ENCODE measurements at regions not wholly inside any gene's neighbourhood (a gene's known extent, or its start where the extent isn't known, plus 50 kb on each side); places are given as distances from the start of the nearest gene placed in this dataset.
"Not testable (repeated sequence)": the region's sequence is repeated elsewhere in the genome, so short reads cannot be mapped to it uniquely, and the experiment has no call there.

DNA sequence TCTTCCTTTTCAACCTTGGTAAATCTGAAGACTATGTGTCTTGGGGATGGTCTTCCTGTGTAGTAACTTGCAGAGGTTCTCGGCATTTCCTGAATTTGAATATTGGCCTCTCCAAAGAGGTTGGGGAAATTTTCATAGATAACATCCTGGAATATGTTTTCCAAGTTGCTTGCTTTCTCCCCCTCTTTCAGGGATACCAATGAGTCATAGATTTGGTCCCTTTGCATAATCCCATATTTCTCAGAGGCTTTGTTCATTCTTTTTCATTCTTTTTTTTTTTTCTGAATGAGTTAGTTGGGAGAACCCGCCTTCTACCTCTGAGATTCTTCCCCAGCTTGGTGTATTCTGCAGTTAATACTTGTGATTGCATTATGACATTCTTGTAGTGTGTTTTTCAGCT, 549.2 kb upstream of the AMOT start:
- Mint-ChIP-seq H3K36me3 (ENCODE audit: insufficient read depth, unreplicated experiment) (no peaks in the 10 kb centered on the region), H3K27me3 (ENCODE audit: unreplicated experiment) (no peaks in the 10 kb centered on the region), H3K9me3 (ENCODE audit: low read depth, unreplicated experiment) (peaks cover 8% of the 10 kb centered on the region), H3K4me3 (ENCODE audit: low read depth, unreplicated experiment) (no peak overlapping the region), H3K4me1 (ENCODE audit: low read depth, unreplicated experiment) (no peaks in the 10 kb centered on the region), H3K27ac (ENCODE audit: unreplicated experiment) (no peak overlapping the region)
- BruUV-seq (replicated peaks) = no TSS peak
- no peak for DNase-seq
- intact Hi-C loops (cut with micrococcal nuclease; ENCODE audit: unreplicated experiment) = no loop called here
- CTCF ChIA-PET = no interaction called here
- TF ChIP-seq, protein P1, sequence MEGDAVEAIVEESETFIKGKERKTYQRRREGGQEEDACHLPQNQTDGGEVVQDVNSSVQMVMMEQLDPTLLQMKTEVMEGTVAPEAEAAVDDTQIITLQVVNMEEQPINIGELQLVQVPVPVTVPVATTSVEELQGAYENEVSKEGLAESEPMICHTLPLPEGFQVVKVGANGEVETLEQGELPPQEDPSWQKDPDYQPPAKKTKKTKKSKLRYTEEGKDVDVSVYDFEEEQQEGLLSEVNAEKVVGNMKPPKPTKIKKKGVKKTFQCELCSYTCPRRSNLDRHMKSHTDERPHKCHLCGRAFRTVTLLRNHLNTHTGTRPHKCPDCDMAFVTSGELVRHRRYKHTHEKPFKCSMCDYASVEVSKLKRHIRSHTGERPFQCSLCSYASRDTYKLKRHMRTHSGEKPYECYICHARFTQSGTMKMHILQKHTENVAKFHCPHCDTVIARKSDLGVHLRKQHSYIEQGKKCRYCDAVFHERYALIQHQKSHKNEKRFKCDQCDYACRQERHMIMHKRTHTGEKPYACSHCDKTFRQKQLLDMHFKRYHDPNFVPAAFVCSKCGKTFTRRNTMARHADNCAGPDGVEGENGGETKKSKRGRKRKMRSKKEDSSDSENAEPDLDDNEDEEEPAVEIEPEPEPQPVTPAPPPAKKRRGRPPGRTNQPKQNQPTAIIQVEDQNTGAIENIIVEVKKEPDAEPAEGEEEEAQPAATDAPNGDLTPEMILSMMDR (IDR thresholded peaks at IDR 0.05; ENCODE audit: unreplicated experiment) = no peak

DNA sequence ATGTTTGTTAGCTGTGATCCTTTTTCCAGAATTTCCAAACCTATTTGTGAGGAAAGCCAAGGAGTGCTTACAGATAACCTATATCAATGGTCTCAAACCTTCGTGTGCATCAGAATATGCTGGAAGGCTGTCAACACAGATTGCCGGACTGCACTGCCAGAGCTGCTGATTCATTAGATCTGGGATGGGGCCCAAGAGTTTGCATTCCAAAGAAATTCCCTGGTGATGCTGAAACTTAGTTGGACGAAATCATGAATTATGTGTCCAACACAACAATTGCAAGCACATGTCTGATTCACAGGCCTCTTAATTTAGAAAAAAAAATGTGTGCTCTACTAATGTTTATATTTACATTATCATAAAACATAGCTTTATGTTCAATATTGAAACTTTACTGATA, 544.0 kb upstream of the AMOT start:
- DNase-seq = no peak
- CTCF ChIA-PET = interaction anchor here (0.6 kb wide), 1 partner anchor 15 kb away, joined by 5 read pairs; no protein-coding TSS in a partner anchor
- BruUV-seq (replicated peaks) = no TSS peak
- Mint-ChIP-seq H3K9me3 (ENCODE audit: low read depth, unreplicated experiment) (peaks cover 11% of the 10 kb centered on the region), H3K4me3 (ENCODE audit: low read depth, unreplicated experiment) (no peak overlapping the region), H3K36me3 (ENCODE audit: insufficient read depth, unreplicated experiment) (no peaks in the 10 kb centered on the region), H3K27me3 (ENCODE audit: unreplicated experiment) (no peaks in the 10 kb centered on the region), H3K27ac (ENCODE audit: unreplicated experiment) (no peak overlapping the region), H3K4me1 (ENCODE audit: low read depth, unreplicated experiment) (no peaks in the 10 kb centered on the region)
- intact Hi-C loops (cut with micrococcal nuclease; ENCODE audit: unreplicated experiment) = no loop called here
- TF ChIP-seq, protein P1 (IDR thresholded peaks at IDR 0.05; ENCODE audit: unreplicated experiment) = no peak

DNA sequence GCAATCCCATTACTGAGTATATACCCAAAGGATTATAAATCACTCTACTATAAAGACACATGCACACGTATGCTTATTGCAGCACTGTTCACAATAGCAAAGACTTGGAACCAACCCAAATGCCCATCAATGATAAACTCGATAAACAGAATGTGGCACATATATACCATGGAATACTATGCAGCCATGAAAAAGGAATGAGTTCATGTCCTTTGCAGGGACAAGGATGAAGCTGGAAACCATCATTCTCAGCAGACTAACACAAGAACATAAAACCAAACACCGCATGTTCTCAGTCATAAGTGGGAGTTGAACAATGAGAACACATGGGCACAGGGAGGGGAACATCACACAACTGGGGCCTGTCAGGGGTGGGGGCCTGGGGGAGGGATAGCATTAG, 532.8 kb upstream of the AMOT start:
- CTCF ChIA-PET; BruUV-seq (replicated peaks); H3K27me3 Mint-ChIP-seq (ENCODE audit: unreplicated experiment); H3K4me3 Mint-ChIP-seq (ENCODE audit: low read depth, unreplicated experiment); DNase-seq; H3K27ac Mint-ChIP-seq (ENCODE audit: unreplicated experiment); H3K4me1 Mint-ChIP-seq (ENCODE audit: low read depth, unreplicated experiment); H3K9me3 Mint-ChIP-seq (ENCODE audit: low read depth, unreplicated experiment); H3K36me3 Mint-ChIP-seq (ENCODE audit: insufficient read depth, unreplicated experiment); intact Hi-C loops (cut with micrococcal nuclease; ENCODE audit: unreplicated experiment): not testable (repeated sequence)

DNA sequence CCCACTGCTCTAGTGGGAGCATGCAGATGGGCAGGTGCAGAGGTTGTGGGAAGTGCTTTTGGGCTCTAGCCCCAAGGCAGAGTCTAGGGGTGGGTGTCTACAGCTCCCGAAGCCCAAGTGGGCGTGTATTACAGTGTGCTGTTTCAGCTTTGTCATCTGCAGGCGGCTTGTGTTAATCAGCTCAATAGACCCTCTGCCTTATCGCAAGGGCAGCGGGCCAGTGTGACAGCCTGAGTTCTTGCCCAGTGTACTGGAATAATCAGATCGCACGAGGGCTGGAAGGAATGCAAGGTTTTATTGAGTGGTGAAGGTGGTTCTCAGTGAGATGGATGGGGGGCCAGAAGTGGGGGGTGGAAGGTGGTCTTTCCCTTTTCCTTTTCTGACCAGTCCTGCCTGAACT, 529.4 kb upstream of the AMOT start:
- intact Hi-C loops (cut with micrococcal nuclease; ENCODE audit: unreplicated experiment) = no loop called here
- TF ChIP-seq, protein P1 (IDR thresholded peaks at IDR 0.05; ENCODE audit: unreplicated experiment) = no peak
- no peaks in the 10 kb centered on the region for H3K4me1 Mint-ChIP-seq (ENCODE audit: low read depth, unreplicated experiment)
- CTCF ChIA-PET = interaction anchor here (0.6 kb wide), 1 partner anchor 14 kb away, joined by 5 read pairs; no protein-coding TSS in a partner anchor
- no peaks in the 10 kb centered on the region for H3K36me3 Mint-ChIP-seq (ENCODE audit: insufficient read depth, unreplicated experiment)
- H3K27ac Mint-ChIP-seq (ENCODE audit: unreplicated experiment) = no peak overlapping the region
- no peaks in the 10 kb centered on the region for H3K27me3 Mint-ChIP-seq (ENCODE audit: unreplicated experiment)
- H3K4me3 Mint-ChIP-seq (ENCODE audit: low read depth, unreplicated experiment) = no peak overlapping the region
- no TSS peak for BruUV-seq (replicated peaks)
- no peaks in the 10 kb centered on the region for H3K9me3 Mint-ChIP-seq (ENCODE audit: low read depth, unreplicated experiment)
- DNase-seq = no peak

DNA sequence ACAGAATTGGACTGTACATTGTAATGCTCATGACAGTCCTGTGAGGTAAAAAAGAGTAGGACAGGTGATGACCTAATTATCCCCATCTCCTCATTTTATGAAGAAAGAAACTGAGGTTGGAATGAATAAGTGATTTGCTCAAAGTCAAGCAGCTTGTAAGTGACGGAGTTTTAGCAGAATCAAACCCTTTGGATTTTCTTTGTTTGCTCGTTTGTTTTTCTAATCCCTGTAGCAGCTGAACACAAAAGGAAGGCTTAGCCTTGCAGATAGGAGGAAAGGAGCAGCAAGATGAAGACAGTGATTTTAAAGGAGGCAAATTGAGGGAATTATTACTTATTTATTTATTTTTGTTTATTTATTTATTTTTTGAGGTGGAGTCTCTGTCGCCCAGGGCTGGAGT, 528.4 kb upstream of the AMOT start:
- Mint-ChIP-seq H3K36me3 (ENCODE audit: insufficient read depth, unreplicated experiment) (no peaks in the 10 kb centered on the region), H3K27ac (ENCODE audit: unreplicated experiment) (no peak overlapping the region), H3K4me1 (ENCODE audit: low read depth, unreplicated experiment) (no peaks in the 10 kb centered on the region), H3K4me3 (ENCODE audit: low read depth, unreplicated experiment) (no peak overlapping the region), H3K27me3 (ENCODE audit: unreplicated experiment) (no peaks in the 10 kb centered on the region), H3K9me3 (ENCODE audit: low read depth, unreplicated experiment) (no peaks in the 10 kb centered on the region)
- DNase-seq = no peak
- BruUV-seq (replicated peaks) = no TSS peak
- TF ChIP-seq, protein P1 (IDR thresholded peaks at IDR 0.05; ENCODE audit: unreplicated experiment) = no peak
- intact Hi-C loops (cut with micrococcal nuclease; ENCODE audit: unreplicated experiment) = no loop called here
- CTCF ChIA-PET = no interaction called here

All from Calu3 (cell line).